ENCODE measurements at regions not wholly inside any gene's neighbourhood (a gene's known extent, or its start where the extent isn't known, plus 50 kb on each side); places are given as distances from the start of the nearest gene placed in this dataset.

DNA sequence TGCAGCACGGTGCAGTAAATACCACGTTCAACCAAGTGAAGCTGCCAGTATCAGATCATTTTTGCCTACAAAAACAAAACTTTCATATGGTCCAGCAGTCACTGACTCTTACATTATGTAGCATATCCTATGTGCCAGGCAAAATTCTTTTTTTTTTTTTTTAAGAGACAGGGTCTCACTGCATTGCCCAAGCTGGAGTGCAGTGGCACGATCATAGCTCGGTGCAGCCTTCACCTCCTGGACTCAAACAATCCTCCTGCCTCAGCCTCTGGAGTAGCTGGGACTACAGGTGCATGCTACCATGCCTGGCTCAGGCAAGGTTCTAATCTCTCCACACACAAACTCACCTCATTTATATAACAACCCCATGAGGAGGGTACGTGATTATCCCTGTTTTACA lies 208.6 kb upstream of the JARID2 start:
- no peak for TF ChIP-seq CTCF (IDR thresholded peaks at IDR 0.05)
- TF ChIP-seq POLR2A (IDR thresholded peaks at IDR 0.05), result no peak
